ENCODE measurements at regions not wholly inside any gene's neighbourhood (a gene's known extent, or its start where the extent isn't known, plus 50 kb on each side); places are given as distances from the start of the nearest gene placed in this dataset.

DNA sequence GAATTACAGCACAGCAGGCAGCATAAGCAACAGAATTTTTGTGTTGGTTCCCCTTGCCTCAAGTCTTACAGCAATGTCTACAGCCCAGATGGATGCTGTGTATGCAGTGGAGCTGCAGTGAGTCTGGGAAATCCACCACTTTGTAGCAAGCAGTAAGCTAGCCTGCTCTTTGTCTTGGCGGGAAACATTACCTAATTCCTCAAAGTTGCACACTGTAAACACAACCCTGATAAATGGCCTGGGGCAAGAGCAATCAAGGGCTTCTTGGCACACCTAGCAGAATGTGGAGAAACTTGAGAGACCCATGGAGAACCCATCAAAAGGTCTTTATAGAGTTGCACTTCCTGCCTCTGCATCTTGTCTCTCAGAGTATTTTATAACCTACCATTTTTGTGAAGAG, 102.0 kb upstream of the FOXP2 start:
- Histone ChIP-seq H3K27me3 (ENCODE audit: insufficient read depth, low read length) (no peaks in the 10 kb centered on the region), H3K9ac (ENCODE audit: low read length) (no peak overlapping the region), H3K4me1 (ENCODE audit: control insufficient read depth in 1 of 2, insufficient read depth in 2 of 2, low read length in 2 of 2) (no peaks in the 10 kb centered on the region), H2AFZ (ENCODE audit: low read depth, low read length, poor library complexity, severe bottlenecking) (no peak overlapping the region), H3K9me3 (ENCODE audit: control insufficient read depth in 1 of 2, insufficient read depth in 1 of 2, low read depth in 1 of 2, low read length in 2 of 2) (no peaks in the 10 kb centered on the region), H3K4me3 (replicated peaks in 1 of 2; ENCODE audit: low read depth in 1 of 2, low read length in 2 of 2) (no peak overlapping the region), H3K79me2 (ENCODE audit: insufficient read depth, low read length) (no peaks in the 10 kb centered on the region), H3K36me3 (ENCODE audit: control insufficient read depth in 1 of 2, insufficient read depth in 2 of 2, low read length in 2 of 2) (no peaks in the 10 kb centered on the region), H3K4me2 (ENCODE audit: low read length) (no peak overlapping the region), H4K20me1 (ENCODE audit: insufficient read depth) (no peaks in the 10 kb centered on the region), H3K27ac (ENCODE audit: low read depth, low read length) (no peak overlapping the region), H3K9me2 (ENCODE audit: insufficient read depth) (no peaks in the 10 kb centered on the region)
- no peak for DNase-seq (ENCODE audit: low read depth, low spot score)
- ATAC-seq = no peak
- intact Hi-C loops (cut with micrococcal nuclease) = no loop called here
- ChIA-PET RAD21 (ENCODE audit: low non-redundant PET in 1 of 2, low total read pairs in 2 of 2, uncharacterized antibody in 2 of 2, unreplicated experiment in 2 of 2) (no interaction called here), POLR2A (no interaction called here), CTCF (no interaction called here)
- no TSS peak for BruUV-seq (replicated peaks)
- TF ChIP-seq CTCF (IDR thresholded peaks at IDR 0.05 in 2 of 3, conservative IDR thresholded peaks at IDR 0.05 in 1 of 3; ENCODE audit: borderline replicate concordance in 1 of 3, insufficient read depth in 1 of 3, low read depth in 2 of 3, low read length in 2 of 3) (no peak), FOSL1 (IDR thresholded peaks at IDR 0.05; ENCODE audit: low read depth) (no peak), SRF (IDR thresholded peaks at IDR 0.05; ENCODE audit: low read depth) (no peak), ELF1 (IDR thresholded peaks at IDR 0.05; ENCODE audit: borderline replicate concordance, low read depth) (no peak), EZH2phosphoT487 (IDR thresholded peaks at IDR 0.05; ENCODE audit: borderline replicate concordance) (no peak), POLR2A (IDR thresholded peaks at IDR 0.05; ENCODE audit: borderline replicate concordance, extremely low read depth, insufficient read depth, insufficient read length) (no peak), EGR1 (IDR thresholded peaks at IDR 0.05; ENCODE audit: low read depth) (no peak), YY1 (IDR thresholded peaks at IDR 0.05; ENCODE audit: extremely low read depth, insufficient replicate concordance, low read depth, low read length) (no peak), SIN3A (IDR thresholded peaks at IDR 0.05; ENCODE audit: low read depth) (no peak), RAD21 (IDR thresholded peaks at IDR 0.05; ENCODE audit: low read depth) (no peak), CEBPB (IDR thresholded peaks at IDR 0.05; ENCODE audit: low read depth) (no peak), ZFX (IDR thresholded peaks at IDR 0.05) (no peak), TCF7L2 (IDR thresholded peaks at IDR 0.05; ENCODE audit: borderline replicate concordance, extremely low read depth, insufficient read depth, insufficient read length) (no peak), SP1 (IDR thresholded peaks at IDR 0.05; ENCODE audit: low read depth) (no peak)
- TF ChIP-seq, protein P1, sequence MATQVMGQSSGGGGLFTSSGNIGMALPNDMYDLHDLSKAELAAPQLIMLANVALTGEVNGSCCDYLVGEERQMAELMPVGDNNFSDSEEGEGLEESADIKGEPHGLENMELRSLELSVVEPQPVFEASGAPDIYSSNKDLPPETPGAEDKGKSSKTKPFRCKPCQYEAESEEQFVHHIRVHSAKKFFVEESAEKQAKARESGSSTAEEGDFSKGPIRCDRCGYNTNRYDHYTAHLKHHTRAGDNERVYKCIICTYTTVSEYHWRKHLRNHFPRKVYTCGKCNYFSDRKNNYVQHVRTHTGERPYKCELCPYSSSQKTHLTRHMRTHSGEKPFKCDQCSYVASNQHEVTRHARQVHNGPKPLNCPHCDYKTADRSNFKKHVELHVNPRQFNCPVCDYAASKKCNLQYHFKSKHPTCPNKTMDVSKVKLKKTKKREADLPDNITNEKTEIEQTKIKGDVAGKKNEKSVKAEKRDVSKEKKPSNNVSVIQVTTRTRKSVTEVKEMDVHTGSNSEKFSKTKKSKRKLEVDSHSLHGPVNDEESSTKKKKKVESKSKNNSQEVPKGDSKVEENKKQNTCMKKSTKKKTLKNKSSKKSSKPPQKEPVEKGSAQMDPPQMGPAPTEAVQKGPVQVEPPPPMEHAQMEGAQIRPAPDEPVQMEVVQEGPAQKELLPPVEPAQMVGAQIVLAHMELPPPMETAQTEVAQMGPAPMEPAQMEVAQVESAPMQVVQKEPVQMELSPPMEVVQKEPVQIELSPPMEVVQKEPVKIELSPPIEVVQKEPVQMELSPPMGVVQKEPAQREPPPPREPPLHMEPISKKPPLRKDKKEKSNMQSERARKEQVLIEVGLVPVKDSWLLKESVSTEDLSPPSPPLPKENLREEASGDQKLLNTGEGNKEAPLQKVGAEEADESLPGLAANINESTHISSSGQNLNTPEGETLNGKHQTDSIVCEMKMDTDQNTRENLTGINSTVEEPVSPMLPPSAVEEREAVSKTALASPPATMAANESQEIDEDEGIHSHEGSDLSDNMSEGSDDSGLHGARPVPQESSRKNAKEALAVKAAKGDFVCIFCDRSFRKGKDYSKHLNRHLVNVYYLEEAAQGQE (IDR thresholded peaks at IDR 0.05; ENCODE audit: low read depth) = no peak
- TF ChIP-seq, protein P2, sequence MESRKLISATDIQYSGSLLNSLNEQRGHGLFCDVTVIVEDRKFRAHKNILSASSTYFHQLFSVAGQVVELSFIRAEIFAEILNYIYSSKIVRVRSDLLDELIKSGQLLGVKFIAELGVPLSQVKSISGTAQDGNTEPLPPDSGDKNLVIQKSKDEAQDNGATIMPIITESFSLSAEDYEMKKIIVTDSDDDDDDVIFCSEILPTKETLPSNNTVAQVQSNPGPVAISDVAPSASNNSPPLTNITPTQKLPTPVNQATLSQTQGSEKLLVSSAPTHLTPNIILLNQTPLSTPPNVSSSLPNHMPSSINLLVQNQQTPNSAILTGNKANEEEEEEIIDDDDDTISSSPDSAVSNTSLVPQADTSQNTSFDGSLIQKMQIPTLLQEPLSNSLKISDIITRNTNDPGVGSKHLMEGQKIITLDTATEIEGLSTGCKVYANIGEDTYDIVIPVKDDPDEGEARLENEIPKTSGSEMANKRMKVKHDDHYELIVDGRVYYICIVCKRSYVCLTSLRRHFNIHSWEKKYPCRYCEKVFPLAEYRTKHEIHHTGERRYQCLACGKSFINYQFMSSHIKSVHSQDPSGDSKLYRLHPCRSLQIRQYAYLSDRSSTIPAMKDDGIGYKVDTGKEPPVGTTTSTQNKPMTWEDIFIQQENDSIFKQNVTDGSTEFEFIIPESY (IDR thresholded peaks at IDR 0.05; ENCODE audit: extremely low read depth, insufficient replicate concordance, low read length) = no peak
- TF ChIP-seq, protein P3, sequence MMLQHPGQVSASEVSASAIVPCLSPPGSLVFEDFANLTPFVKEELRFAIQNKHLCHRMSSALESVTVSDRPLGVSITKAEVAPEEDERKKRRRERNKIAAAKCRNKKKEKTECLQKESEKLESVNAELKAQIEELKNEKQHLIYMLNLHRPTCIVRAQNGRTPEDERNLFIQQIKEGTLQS (IDR thresholded peaks at IDR 0.05) = no peak

Data from HCT116 (cell line).